DOHH2 (cell line): ENCODE measurements at regions not wholly inside any gene's neighbourhood (a gene's known extent, or its start where the extent isn't known, plus 50 kb on each side); places are given as distances from the start of the nearest gene placed in this dataset.

ENCODE experiments used
- H3F3A ChIP-seq: fragments of 200-600 bp; sonication (generic), shearing (Covaris generic); 2 replicates; pipeline ENCODE4 v1.6.0; 2016; ENCODE audit warnings: antibody characterized with exemption, mild to moderate bottlenecking; ENCODE audit not compliant: control insufficient read depth, insufficient read depth
- H3K27ac ChIP-seq: fragments of 200-600 bp; sonication (generic); 2 replicates; pipeline ENCODE4 v1.5.1; 2014; ENCODE audit warnings: low read depth, mild to moderate bottlenecking, low read length, moderate library complexity
- H3K27me3 ChIP-seq: fragments of 200-600 bp; sonication (generic); 2 replicates; pipeline ENCODE4 v1.6.1; 2014; ENCODE audit warnings: mild to moderate bottlenecking, low read length, mixed read lengths; ENCODE audit not compliant: control insufficient read depth
- H3K36me3 ChIP-seq: fragments of 200-600 bp; sonication (generic); 2 replicates; pipeline ENCODE4 v1.6.1; 2014; ENCODE audit warnings: mild to moderate bottlenecking, low read length, moderate library complexity, mixed read lengths; ENCODE audit not compliant: control insufficient read depth
- H3K4me1 ChIP-seq: fragments of 200-600 bp; sonication (generic); 2 replicates; pipeline ENCODE4 v1.6.1; 2014; ENCODE audit warnings: mild to moderate bottlenecking, low read length, mixed read lengths; ENCODE audit not compliant: control insufficient read depth
- H3K4me2 ChIP-seq: fragments of 200-600 bp; sonication (generic); 2 replicates; pipeline ENCODE4 v1.6.0; 2014; ENCODE audit warnings: mild to moderate bottlenecking, low read length, moderate library complexity
- H3K4me3 ChIP-seq: fragments of 200-600 bp; sonication (generic); 2 replicates; pipeline ENCODE4 v1.5.1; 2014; ENCODE audit warnings: mild to moderate bottlenecking, low read length, mixed read lengths
- H3K79me2 ChIP-seq: fragments of 200-600 bp; sonication (generic); 2 replicates; pipeline ENCODE4 v1.6.1; 2014; ENCODE audit warnings: mild to moderate bottlenecking, low read length, mixed read lengths; ENCODE audit not compliant: control insufficient read depth
- H3K9me2 ChIP-seq: fragments of 200-600 bp; sonication (generic); replicated peaks from 2 replicates; pipeline ENCODE4 v1.6.1; 2014; ENCODE audit warnings: mild to moderate bottlenecking, low read length, mixed read lengths; ENCODE audit not compliant: control insufficient read depth
- H3K9me3 ChIP-seq: fragments of 200-600 bp; sonication (generic); 2 replicates; pipeline ENCODE4 v1.6.1; 2014; ENCODE audit warnings: antibody characterized with exemption, low read length, mixed read lengths; ENCODE audit not compliant: control insufficient read depth, insufficient read depth
- H4K20me1 ChIP-seq: fragments of 200-600 bp; sonication (generic); 2 replicates; pipeline ENCODE4 v1.6.0; 2014; ENCODE audit warnings: low read depth, mild to moderate bottlenecking, antibody characterized with exemption, low read length, moderate library complexity; ENCODE audit not compliant: control insufficient read depth, insufficient read depth
- EZH2phosphoT487 ChIP-seq: fragments of 200-600 bp; sonication (generic); IDR thresholded peaks from 2 replicates; pipeline ENCODE4 v1.6.1; 2017; ENCODE audit warnings: borderline replicate concordance, mild to moderate bottlenecking, antibody characterized with exemption, low read length, moderate library complexity, mixed read lengths
- TF ChIP-seq, protein P1 (sequence below): fragments of 200-600 bp; sonication (generic); IDR thresholded peaks from one replicate; pipeline ENCODE4 v1.5.1; 2014; ENCODE audit warnings: antibody characterized with exemption, mild to moderate bottlenecking, low read depth, low read length; ENCODE audit not compliant: poor library complexity, severe bottlenecking

DNA sequence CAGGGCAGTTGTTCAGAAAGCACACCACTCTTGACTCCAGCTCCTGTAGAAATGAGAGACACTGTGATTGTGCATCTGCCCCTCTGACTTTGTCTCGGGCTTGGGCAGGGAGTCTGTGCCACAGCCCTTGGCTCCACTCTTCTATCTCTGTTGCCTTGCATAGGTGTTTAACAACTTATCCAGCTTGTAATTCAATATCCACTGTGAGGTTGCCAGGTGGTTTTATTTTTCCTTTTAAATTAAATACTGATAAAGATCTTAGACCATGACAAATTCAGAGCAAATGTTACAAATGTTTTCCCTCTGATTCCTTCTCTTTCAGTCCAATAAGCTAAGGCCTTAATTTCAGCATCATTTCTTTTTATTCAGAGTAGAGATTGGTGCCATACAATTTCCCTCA, 421.7 kb downstream of the STK39 start:
- H3K9me3 ChIP-seq, result no peaks in the 10 kb centered on the region
- no peaks in the 10 kb centered on the region for H3F3A ChIP-seq
- H4K20me1 ChIP-seq, result no peaks in the 10 kb centered on the region
- H3K27ac ChIP-seq, result no peak overlapping the region
- no peaks in the 10 kb centered on the region for H3K9me2 ChIP-seq
- H3K79me2 ChIP-seq, result no peaks in the 10 kb centered on the region
- H3K27me3 ChIP-seq, result no peaks in the 10 kb centered on the region
- no peak overlapping the region for H3K4me3 ChIP-seq
- H3K4me2 ChIP-seq, result no peak overlapping the region
- TF ChIP-seq, protein P1, sequence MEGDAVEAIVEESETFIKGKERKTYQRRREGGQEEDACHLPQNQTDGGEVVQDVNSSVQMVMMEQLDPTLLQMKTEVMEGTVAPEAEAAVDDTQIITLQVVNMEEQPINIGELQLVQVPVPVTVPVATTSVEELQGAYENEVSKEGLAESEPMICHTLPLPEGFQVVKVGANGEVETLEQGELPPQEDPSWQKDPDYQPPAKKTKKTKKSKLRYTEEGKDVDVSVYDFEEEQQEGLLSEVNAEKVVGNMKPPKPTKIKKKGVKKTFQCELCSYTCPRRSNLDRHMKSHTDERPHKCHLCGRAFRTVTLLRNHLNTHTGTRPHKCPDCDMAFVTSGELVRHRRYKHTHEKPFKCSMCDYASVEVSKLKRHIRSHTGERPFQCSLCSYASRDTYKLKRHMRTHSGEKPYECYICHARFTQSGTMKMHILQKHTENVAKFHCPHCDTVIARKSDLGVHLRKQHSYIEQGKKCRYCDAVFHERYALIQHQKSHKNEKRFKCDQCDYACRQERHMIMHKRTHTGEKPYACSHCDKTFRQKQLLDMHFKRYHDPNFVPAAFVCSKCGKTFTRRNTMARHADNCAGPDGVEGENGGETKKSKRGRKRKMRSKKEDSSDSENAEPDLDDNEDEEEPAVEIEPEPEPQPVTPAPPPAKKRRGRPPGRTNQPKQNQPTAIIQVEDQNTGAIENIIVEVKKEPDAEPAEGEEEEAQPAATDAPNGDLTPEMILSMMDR, result no peak
- TF ChIP-seq EZH2phosphoT487, result no peak
- H3K4me1 ChIP-seq, result no peaks in the 10 kb centered on the region
- H3K36me3 ChIP-seq, result no peaks in the 10 kb centered on the region

DNA sequence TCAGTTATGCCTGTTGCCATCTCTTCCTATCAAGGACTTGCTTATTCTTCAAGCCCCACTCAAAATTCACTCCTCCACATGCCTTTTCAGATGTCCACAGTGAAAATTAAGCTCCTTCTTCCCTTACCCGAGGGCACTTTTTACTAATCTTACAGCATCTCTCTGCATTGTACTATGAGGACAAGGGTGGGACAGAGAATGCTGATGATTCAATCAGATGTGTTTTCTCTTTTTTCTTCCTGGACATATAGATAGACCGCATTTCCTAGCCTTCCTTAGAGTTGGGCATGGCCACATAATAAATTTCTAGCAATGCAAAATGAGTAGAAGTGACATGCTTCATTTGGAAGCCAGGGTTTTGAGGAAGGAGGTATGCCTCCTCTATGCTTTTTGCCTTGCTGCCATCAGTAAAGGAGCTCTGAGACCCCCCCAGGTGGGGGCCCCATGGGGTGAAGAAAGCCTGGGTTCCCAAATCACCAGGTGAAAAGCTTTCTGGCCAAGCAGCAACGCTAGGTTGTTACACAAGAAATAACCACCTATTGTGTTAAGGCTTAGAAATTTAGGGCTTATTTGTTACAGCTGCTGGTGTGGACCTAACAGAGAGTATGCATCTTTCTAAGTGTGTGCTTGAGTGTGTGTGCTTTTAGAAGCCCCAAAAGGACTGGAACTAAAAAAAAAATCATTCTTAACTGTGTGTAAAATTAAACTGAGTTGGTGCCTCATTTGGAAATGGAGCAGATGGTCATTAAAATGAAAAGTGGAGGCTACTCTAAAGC, 424.5 kb downstream of the STK39 start:
- Histone ChIP-seq H3K4me1 (no peaks in the 10 kb centered on the region), H3K4me3 (no peak overlapping the region), H3K4me2 (no peak overlapping the region), H4K20me1 (no peaks in the 10 kb centered on the region), H3F3A (no peaks in the 10 kb centered on the region), H3K79me2 (no peaks in the 10 kb centered on the region), H3K27me3 (no peaks in the 10 kb centered on the region), H3K9me3 (no peaks in the 10 kb centered on the region), H3K9me2 (no peaks in the 10 kb centered on the region), H3K36me3 (no peaks in the 10 kb centered on the region), H3K27ac (no peak overlapping the region)
- TF ChIP-seq, protein P1, result no peak
- TF ChIP-seq EZH2phosphoT487, result no peak

DNA sequence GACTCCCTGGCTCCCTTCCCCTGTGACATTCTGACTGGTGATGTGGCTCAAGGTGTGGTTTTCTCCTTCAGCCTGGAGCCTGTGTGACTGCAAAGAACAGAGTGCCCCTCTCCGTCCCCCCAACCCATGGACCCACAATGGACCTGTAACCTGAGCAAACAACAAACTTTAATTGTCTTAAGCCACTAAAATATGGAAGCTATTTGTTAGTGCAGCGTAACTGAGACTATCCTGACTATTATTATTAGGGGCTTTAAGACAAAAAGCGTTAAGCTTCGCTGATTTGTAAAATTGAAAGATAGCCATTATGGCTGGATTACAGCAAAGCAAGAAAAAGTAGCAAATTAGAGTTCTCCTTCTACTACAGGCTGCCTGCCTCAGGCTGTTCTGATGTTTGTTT, 426.9 kb downstream of the STK39 start:
- no peaks in the 10 kb centered on the region for H3K27me3 ChIP-seq
- no peaks in the 10 kb centered on the region for H3K4me1 ChIP-seq
- H3K36me3 ChIP-seq, result no peaks in the 10 kb centered on the region
- no peaks in the 10 kb centered on the region for H3K9me3 ChIP-seq
- no peaks in the 10 kb centered on the region for H3K9me2 ChIP-seq
- no peak overlapping the region for H3K27ac ChIP-seq
- no peak for TF ChIP-seq EZH2phosphoT487
- TF ChIP-seq, protein P1, result no peak
- H3F3A ChIP-seq, result no peaks in the 10 kb centered on the region
- H3K4me3 ChIP-seq, result no peak overlapping the region
- H3K79me2 ChIP-seq, result no peaks in the 10 kb centered on the region
- H3K4me2 ChIP-seq, result no peak overlapping the region
- H4K20me1 ChIP-seq, result no peaks in the 10 kb centered on the region
